Mesodermal cell (in vitro differentiated cells): ENCODE measurements at regions not wholly inside any gene's neighbourhood (a gene's known extent, or its start where the extent isn't known, plus 50 kb on each side); places are given as distances from the start of the nearest gene placed in this dataset.

Source experiments
- H3K27ac ChIP-seq: 2 replicates; pipeline ENCODE4 v1.7.0; 2013; ENCODE audit warnings: mild to moderate bottlenecking, low read depth, low read length, moderate library complexity; ENCODE audit not compliant: severe bottlenecking
- H3K36me3 ChIP-seq: 2 replicates; pipeline ENCODE4 v1.7.1; 2013; ENCODE audit warnings: mild to moderate bottlenecking, low read length, moderate library complexity; ENCODE audit not compliant: control insufficient read depth, insufficient read depth
- H3K4me1 ChIP-seq: one replicate; pipeline ENCODE4 v1.7.1; 2013; ENCODE audit warnings: mild to moderate bottlenecking, low read length; ENCODE audit not compliant: insufficient read depth, control insufficient read depth, poor library complexity, severe bottlenecking
- H3K4me3 ChIP-seq: 2 replicates; pipeline ENCODE4 v1.7.0; 2013; ENCODE audit warnings: low read length, control low read depth, mild to moderate bottlenecking; ENCODE audit not compliant: insufficient read depth, poor library complexity, severe bottlenecking; ENCODE audit errors: extremely low read depth
- H3K9me3 ChIP-seq: 2 replicates; pipeline ENCODE4 v1.7.1; 2013; ENCODE audit warnings: mild to moderate bottlenecking, low read length, moderate library complexity; ENCODE audit not compliant: control insufficient read depth
- WGBS, 2 experiments: methylation state at CpG; one replicate each; pipeline ENCODE4 v1.1.5; 2013; ENCODE audit warnings: missing lambda C conversion rate in 2 of 2; ENCODE audit not compliant: insufficient coverage in 2 of 2; 5-methylcytosine and 5-hydroxymethylcytosine counted together

DNA sequence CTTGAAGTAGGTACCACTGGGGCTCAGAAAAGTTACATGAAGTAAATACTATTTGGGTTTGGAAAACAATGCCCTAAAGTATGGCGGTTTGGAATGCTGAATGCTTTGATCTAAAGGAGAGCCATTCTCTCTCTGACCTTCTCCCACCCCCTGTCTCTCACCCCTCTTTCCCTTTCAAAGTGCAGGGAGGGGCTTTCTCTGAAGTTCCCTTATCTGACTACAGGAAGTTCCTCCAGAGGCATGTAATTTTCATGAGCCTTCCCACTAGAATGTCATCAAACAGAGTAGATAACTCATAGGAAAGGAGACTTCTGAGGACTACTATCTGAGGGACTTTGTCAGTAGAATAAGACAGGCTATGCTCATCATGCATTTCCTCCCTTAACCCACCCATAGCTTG is 216.7 kb upstream of the PCSK2 start:
- no peak overlapping the region for H3K4me3 ChIP-seq
- H3K27ac ChIP-seq = peak overlapping the region; percentile 8
- no peaks in the 10 kb centered on the region for H3K9me3 ChIP-seq
- WGBS, 2 experiments = no CpG with 5 or more reads among the region's 1 CpG
- H3K36me3 ChIP-seq = no peaks in the 10 kb centered on the region
- H3K4me1 ChIP-seq = peaks cover 7% of the 10 kb centered on the region

DNA sequence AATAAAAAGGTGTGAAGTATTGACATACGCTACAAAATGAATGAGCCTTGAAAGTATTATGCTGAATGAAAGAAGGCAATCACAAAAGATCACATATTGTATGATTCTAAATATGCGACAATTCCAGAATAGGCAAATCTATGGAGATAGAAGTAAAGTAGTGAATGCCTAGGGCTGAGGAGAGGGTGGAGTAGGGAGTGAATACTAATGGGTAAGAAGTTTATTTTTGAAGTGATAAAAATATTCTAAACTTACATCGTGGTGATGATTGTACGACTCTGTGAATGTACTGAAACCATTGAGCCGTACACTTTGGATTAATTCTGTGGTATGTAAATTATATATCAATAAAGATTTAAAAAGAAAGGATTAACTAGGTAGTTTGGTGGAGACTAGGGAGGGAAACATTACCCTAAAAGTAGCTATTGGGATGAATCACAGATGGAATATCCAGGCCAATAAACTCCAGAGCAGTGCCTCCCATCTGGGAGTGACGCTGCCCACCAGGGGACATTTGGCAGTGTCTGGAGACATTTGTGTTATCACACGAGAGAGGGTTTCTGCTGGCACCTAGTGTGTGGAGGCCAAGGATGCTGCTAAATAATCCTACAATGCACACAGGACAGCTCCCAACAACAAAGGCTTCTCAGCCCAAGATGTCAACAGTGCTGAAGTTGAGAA is 214.2 kb upstream of the PCSK2 start:
- Histone ChIP-seq H3K4me1 (peaks cover 7% of the 10 kb centered on the region), H3K9me3 (no peaks in the 10 kb centered on the region), H3K36me3 (no peaks in the 10 kb centered on the region), H3K4me3 (no peak overlapping the region), H3K27ac (no peak overlapping the region)
- 70% methylated on average over 3 of the region's 7 CpGs; no CpG with 5 or more reads in 1 of the 2 experiments for WGBS, 2 experiments

DNA sequence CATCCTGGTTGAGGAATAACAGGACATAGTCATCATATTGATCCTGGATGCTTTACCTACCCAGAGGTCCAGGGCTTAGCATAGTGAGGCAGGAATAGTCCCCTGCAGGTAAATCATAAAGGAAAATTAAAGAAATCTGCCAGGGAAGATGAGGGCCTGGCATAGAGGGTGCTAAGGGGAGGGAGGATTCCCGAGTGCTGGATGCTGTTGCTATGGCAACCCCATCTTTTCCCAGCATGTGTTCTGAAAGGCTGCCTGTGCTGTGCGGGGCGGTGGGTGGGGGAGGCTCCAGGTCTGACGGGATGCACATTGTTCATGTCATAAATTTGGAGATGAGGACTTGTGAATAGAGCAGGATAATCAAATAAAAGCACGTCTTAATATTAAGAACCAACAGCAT is 212.6 kb upstream of the PCSK2 start:
- peaks cover 7% of the 10 kb centered on the region for H3K4me1 ChIP-seq
- H3K36me3 ChIP-seq = no peaks in the 10 kb centered on the region
- H3K9me3 ChIP-seq = no peaks in the 10 kb centered on the region
- H3K4me3 ChIP-seq = no peak overlapping the region
- WGBS, 2 experiments = no CpG with 5 or more reads among the region's 5 CpGs
- H3K27ac ChIP-seq = no peak overlapping the region

DNA sequence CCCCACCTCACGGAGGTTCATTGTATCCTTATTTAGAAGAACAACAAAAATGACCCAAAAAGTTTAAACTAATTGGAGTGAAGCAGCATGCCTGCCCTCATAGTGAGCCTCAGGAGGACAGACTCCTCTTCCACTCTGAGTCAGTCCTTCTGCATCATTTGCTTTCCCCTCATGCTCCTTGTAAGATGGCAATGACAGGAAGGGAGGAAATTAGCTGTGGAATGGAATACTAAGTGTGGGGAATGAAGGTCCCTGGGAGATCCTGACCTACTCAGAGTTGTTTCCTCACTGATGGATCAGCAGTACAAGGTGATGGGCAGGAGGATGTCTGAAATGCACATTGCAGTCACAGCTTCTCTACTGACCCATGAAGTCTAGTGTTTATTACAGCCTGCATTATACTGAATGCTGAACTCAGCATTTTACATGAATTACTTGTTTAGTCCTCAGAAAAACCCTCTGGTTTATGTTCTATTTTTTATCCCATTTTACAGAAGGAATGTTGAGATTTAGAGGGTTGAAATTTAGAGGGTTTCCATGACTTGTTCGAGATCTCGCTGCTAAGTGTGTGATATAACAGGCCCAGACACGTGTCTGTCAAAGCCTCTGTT is 212.0 kb upstream of the PCSK2 start:
- Histone ChIP-seq H3K27ac (no peak overlapping the region), H3K36me3 (no peaks in the 10 kb centered on the region), H3K9me3 (no peaks in the 10 kb centered on the region), H3K4me1 (peaks cover 7% of the 10 kb centered on the region), H3K4me3 (no peak overlapping the region)
- WGBS, 2 experiments = 80 to 90% methylated on average over 2 to 3 of the region's 4 CpGs

DNA sequence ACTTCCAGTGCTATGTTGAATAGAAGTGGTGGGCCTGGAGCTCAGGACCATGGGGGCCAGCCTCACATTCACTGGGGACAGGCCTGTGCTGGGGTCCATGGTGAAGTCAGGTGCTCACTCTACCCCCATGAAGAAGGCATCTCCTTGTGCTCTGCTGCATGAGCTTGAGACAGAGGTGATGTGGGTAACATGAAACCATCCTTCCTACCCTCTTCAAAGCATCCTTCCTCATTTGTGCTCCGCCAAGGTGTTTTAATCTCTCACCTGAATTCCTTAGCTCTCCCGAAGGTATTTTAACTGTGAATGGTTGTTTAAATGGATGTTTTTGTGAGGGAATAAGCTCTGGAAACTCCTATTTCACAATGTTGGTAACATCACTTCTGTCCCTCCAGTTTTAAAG is 209.6 kb upstream of the PCSK2 start:
- Histone ChIP-seq H3K36me3 (no peaks in the 10 kb centered on the region), H3K4me1 (no peaks in the 10 kb centered on the region), H3K27ac (no peak overlapping the region), H3K4me3 (no peak overlapping the region), H3K9me3 (no peaks in the 10 kb centered on the region)
- WGBS, 2 experiments = no CpG with 5 or more reads among the region's 2 CpGs

DNA sequence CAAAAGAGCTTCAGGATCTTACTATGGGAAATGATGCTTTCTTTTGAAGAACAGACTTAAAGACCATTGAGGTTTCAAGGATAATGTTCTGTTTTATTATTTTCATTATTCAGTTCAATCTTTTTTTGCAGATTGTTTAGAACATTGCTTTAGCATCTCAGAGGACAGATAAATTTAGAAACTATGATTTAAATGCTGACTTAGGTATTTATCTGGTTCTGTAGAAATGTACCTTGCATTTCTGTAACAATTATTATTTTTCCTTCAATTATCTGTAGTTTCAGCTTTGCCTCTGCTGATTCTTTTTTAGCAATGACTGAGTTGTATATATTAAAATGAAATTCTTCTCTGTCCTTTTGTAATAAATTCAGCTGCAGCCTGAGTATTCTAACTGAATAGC is 205.4 kb upstream of the PCSK2 start:
- Histone ChIP-seq H3K4me3 (no peak overlapping the region), H3K36me3 (no peaks in the 10 kb centered on the region), H3K27ac (no peak overlapping the region), H3K9me3 (no peaks in the 10 kb centered on the region), H3K4me1 (peaks cover 24% of the 10 kb centered on the region)

DNA sequence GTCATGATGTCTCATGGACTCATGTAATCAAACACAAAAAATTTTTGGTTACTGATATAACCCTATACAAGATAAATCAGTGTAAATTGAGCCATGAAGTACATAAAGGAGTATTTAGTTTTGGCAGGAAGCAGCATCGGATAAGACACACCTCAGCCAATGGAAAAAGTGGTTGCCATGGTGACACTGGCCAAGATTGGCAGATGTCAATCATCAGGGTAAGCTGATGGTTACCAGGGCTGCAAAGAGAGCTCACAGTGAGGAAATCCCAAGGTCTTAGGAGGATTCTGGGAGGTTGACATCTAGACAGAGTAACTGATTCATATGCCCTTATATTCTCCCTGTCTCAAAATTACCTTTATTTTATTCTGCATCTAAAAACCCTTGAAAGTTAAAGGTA is 203.8 kb upstream of the PCSK2 start:
- Histone ChIP-seq H3K4me3 (no peak overlapping the region), H3K9me3 (peaks cover 6% of the 10 kb centered on the region), H3K4me1 (peaks cover 27% of the 10 kb centered on the region), H3K36me3 (no peaks in the 10 kb centered on the region), H3K27ac (no peak overlapping the region)
- 40 to 67% methylated on average over 1 of the region's 1 CpG for WGBS, 2 experiments

DNA sequence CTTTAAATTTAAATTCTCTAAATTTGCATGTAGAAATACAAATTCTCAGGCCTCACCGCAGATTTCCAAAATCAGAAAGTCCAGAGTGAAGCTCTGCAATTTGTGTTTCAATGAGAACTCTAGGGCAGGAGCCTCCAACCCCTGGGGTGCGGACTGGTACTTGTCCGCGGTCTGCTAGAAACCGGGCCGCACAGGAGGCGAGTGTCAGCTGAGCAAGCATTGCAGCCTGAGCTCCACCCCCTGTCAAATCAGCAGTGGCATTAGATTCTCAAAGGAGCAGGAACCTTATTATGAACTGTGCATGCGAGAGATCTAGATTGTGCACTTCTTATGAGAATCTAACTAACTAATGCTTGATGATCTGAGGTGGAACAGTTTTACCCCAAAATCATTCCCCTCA is 203.0 kb upstream of the PCSK2 start:
- H3K4me3 ChIP-seq = peak overlapping the region; percentile 12
- H3K9me3 ChIP-seq = peaks cover 13% of the 10 kb centered on the region
- H3K4me1 ChIP-seq = peaks cover 27% of the 10 kb centered on the region
- no peaks in the 10 kb centered on the region for H3K36me3 ChIP-seq
- peak overlapping the region; percentile 96 for H3K27ac ChIP-seq
- 14 to 17% methylated on average over 4 to 7 of the region's 8 CpGs for WGBS, 2 experiments

DNA sequence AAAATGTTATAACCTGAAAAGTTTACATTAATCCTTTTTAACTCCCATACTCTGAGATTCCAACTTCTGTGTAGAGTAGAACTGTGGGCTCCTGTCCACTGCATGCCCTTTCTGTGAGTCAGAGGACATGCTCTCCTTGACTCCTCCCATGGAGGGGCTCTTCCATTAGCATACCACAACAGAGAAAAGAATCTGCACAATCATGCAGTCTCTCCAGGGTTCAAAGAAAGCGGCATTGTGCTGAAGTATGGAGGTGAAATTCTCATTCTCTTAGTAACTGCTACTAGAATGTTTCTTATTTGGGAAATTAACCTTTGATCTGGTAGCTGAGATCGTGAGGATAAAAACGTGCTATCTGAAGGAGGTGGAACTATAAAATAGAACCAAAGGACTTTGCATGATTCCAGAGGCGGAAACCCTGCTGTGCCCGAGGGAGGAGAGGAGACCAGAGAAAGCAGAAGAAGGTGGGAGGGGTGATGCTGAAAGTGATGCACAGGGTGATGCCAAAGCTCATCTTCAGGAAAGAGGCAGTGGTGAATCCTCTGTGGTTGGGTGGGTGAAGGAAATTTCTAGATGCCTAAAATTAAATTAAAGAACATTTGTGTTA is 202.2 kb upstream of the PCSK2 start:
- Histone ChIP-seq H3K4me1 (peaks cover 27% of the 10 kb centered on the region), H3K9me3 (peaks cover 15% of the 10 kb centered on the region), H3K36me3 (no peaks in the 10 kb centered on the region), H3K27ac (peak overlapping the region; percentile 96), H3K4me3 (peak overlapping the region; percentile 11)
- WGBS, 2 experiments = 7 to 16% methylated on average over 4 of the region's 5 CpGs

DNA sequence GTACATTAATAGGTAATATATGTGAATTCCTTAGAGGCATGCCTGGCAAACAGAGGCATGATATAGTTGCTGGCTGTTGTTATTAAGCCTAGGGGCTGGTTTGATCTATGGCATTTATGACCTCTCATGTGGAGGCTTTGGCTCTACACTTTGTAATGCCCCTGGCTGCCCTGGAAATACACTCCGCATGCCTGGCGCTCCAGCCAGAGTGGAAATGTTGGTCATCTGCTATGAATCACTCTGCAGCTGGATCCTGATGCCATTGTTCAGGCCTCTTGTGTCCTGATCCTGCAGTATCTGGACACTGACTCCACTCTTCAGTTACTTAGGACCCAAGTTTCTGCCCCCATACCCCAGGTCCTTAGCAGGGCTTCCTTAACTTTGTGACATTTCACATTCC is 200.5 kb upstream of the PCSK2 start:
- Histone ChIP-seq H3K4me3 (no peak overlapping the region), H3K36me3 (no peaks in the 10 kb centered on the region), H3K4me1 (peaks cover 27% of the 10 kb centered on the region), H3K9me3 (peaks cover 15% of the 10 kb centered on the region), H3K27ac (peak overlapping the region; percentile 2)
- WGBS, 2 experiments = 90 to 100% methylated on average over 2 of the region's 2 CpGs

DNA sequence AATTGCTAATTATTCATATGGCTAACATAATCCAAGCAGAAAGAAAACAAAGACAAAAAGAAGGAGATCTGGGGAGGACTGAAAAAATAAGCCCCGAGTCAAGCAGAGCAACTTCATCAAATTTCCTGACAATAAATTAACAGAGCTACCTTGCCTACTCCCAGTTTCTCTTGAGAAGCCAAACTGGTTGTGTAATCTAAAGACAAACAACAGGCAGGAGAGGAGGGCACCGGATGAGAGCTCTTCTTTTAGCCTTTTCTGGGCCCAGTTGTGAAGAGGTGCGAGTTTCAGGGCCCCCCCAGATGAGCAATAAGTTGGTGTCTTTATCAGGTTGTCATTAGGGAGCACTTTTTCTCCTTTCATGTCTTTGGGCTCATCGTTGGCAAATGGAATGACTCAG is 197.1 kb upstream of the PCSK2 start:
- WGBS, 2 experiments = 67 to 80% methylated on average over 2 to 3 of the region's 4 CpGs
- no peaks in the 10 kb centered on the region for H3K36me3 ChIP-seq
- peaks cover 18% of the 10 kb centered on the region for H3K4me1 ChIP-seq
- H3K9me3 ChIP-seq = peaks cover 19% of the 10 kb centered on the region
- no peak overlapping the region for H3K27ac ChIP-seq
- H3K4me3 ChIP-seq = no peak overlapping the region
